NCI-H2196 treated with DMSO at 0.1 percent for 48 hours (cell line): ENCODE measurements at regions not wholly inside any gene's neighbourhood (a gene's known extent, or its start where the extent isn't known, plus 50 kb on each side); places are given as distances from the start of the nearest gene placed in this dataset.

Experiments
- DNase-seq: peaks from one replicate; lab custom pipeline; 2025; ENCODE audit not compliant: unreplicated experiment; lab: John Stamatoyannopoulos, UW

DNA sequence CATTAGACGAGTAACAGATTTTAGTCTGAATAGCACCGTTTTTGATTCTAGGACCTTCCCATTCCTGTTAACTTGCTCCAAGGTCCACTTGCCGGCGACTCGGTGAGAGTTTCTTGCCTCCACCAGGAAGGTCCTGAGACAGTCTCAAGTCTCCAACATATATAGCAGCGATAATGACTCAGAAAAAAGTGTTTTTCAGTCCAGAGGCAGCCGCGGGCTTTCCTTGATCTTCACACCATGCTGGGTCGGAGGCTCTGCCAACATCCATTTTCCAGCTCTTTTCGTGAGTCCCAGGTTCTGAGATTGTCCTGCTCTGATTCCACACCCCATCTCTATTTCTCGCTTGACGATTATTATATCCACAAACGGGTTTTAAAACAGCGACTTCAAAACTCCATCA is 170.5 kb downstream of the GPX5 start:
- DNase-seq, result no peak

- DNase-seq, result no peak
These were observed 171.0 kb downstream of the GPX5 start for GRCh38 chr6:28696682-28697081.

- DNase-seq, result no peak
These were observed 182.0 kb downstream of the GPX5 start for GRCh38 chr6:28707387-28708282.

GRCh38 chr6:28709478-28710349 is 184.0 kb downstream of the GPX5 start:
- DNase-seq, result no peak

DNA sequence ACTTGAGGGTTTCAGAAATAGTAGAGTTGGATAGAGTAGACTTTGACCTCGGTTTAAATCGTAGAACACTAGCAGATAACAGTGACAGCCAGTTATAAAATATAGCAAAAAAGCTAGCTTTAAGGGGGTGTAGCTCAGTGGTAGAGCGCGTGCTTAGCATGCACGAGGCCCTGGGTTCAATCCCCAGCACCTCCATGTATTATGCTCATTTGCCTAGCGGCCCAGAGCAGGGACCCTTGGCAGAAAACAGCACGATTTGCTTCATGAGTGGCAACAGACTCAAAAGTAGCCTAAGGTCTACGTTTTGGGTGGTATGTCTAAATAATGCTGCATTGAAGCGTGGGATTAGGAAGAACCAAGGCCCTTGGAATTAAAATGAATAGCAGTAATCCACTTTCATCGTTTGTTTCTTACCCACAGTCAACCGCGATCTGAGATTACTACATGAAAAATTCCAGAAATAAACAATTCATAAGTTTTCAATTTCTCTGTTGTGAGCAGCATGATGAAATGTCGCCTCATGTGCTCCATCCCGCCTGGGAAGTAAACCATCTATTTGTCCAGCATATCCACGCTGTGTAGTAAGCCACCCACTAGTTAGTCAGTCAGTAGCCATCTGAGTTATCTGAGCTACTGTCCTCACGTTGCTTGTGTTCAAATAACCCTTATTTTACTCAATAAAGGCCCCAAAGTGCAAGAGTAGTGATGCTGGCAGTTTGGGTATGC is 184.9 kb downstream of the GPX5 start:
- no peak for DNase-seq

DNA sequence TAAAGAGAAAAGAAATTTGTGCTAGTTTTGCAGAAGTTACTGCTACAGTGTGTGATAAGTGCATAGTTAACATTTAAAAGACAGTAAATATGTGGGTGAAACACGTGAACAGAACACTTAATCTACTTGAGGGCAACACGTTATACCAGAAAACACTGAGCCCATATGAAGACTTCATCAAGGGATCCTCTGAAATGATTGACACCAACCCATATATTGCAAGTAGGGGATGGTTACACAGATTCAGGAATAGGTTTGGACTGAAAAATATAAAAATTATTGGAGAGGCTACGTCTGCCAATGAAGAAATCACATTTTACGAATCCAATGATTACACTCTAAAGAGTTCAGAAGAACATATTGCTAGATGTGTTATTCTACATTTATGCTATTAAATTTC is 185.6 kb downstream of the GPX5 start:
- no peak for DNase-seq

- no peak for DNase-seq
These were observed 186.2 kb downstream of the GPX5 start for GRCh38 chr6:28711788-28712341.

DNA sequence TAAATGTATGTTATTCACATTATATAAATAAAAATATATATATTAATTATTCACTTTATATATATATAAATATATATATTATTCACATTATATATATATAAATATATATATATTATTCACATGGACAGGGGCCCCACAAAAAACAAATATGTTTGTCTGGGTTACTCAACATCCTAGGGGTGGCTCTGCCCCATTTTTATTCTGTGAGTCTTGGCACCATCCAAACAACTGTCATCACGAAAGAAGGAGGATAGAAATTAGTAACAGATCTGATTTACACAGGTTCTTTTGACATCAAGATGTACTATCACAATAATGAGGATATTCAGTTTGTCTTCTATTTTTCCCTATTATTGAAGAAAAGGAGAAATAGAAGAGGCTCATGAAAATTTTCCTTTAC is 187.3 kb downstream of the GPX5 start:
- DNase-seq, result no peak

GRCh38 chr6:28719275-28719940 is 193.7 kb downstream of the GPX5 start:
- DNase-seq, result no peak

DNA sequence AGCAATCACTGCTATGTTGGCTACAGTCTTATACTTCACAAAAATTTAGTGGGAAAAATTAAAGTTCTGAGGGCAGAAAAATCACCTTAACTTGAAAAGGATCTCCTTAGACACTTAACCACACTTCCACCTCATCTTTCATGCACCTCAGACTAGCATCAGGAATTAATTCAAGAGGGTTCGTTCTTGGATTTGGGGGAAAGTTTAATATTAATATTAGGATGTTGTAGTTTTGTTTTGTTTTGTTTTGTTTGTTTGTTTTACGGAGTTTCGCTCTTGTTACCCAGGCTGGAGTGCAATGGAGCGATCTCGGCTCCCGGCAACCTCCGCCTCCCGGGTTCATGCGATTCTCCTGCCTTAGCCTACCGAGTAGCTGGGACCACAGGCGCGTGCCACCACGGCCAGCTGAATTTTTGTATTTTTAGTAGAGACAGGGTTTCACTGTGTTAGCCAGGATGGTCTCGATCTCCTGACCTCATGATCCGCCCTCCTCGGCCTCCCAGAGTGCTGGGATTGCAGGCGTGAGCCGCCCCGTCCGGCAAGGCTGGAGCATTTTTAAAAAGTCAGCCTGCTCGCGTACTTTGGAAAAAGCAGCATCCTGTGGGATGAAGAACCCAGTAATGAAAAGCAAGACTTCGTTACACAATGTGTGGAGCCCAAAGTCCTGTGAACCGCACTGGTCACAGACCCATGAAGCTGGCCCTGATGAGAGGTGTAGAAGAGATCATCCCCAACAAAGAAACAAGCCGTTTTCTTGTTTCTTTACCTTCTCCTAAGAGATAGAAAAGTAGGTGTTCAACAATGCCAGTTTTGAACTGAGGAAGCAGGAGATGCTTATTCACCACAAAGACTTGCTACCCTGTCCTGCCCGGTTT is 194.9 kb downstream of the GPX5 start:
- DNase-seq, result no peak

DNA sequence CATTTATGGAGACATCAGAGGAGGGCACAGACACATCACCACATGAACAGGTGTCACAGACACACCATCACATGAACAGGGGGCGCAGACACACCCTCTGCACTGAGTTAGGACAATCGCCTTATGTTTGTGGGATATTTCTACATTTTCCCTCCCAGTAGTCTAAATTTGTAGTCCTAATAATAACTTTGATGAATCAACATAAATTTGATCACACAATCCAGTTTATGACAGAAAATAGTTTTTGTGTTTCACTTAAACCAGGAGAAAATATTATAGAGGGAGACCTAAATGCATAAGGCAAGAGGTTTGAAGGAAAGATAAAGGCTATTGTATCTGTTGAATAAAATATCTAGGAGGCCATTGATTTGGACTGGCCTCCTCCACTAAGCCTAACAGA is 195.7 kb downstream of the GPX5 start:
- no peak for DNase-seq

DNA sequence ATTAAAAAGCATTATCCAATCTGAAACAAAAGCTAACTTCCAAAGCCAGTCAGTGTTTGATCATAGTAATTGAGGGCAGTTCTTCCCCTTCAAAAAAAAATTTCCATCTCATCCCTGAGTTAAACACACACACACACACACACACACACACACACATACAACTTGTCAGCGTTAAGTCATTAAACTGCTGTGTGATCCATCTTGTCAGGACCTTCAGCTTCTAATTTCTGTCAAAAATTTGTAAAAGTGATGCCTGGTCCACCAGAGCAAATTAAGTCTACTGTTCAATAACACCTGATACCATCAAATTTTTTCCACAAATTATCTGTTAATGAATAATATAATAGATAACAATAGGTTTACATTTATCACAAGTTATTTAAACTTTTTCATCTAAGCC is 198.7 kb downstream of the GPX5 start:
- DNase-seq, result no peak

DNA sequence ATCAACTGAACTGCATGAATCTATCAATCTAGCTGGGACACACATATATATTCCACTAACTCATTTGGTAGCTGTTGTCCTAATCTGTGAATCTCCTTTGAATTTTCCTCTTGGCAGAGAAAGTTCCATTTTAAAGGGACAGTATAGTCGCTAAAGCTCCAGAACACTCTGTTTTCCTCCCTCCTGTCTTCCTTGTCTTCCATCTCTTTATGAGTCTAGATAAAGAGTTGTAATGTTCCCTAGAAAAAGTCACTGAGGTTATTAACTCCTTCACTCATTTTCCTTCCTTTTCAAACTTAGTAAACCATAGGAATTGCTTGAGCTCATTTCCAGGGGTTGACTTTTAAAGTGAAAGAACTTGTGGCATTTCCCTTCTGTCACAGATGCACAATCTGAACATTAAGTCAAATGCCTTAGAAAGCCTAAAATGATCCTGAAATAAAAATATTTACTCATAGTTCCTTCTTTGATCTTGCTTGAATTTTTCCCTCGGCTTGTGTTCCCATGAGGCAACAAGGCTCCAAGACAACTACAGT is 198.4 kb downstream of the TRIM27 start:
- DNase-seq, result no peak

- DNase-seq, result no peak
These were observed 197.9 kb downstream of the TRIM27 start for GRCh38 chr6:28725890-28726348.

GRCh38 chr6:28726569-28727309 is 197.0 kb downstream of the TRIM27 start:
- DNase-seq, result no peak

GRCh38 chr6:28727559-28728211 is 196.1 kb downstream of the TRIM27 start:
- no peak for DNase-seq

GRCh38 chr6:28729501-28730402 is 194.0 kb downstream of the TRIM27 start:
- DNase-seq, result no peak
